Upper lobe of left lung (tissue), 4 donors: ENCODE measurements at regions not wholly inside any gene's neighbourhood (a gene's known extent, or its start where the extent isn't known, plus 50 kb on each side); places are given as distances from the start of the nearest gene placed in this dataset.

Experiments used
- EP300 ChIP-seq, 4 donors: sonication (generic); formaldehyde crosslinking; IDR thresholded peaks; one replicate each; pipeline ENCODE4 v1.5.1; 2017; ENCODE audit warnings: antibody characterized with exemption in 4 of 4, control low read depth in 2 of 4
- POLR2A ChIP-seq, 4 donors: fragments of 450-650 bp; IDR thresholded peaks; one replicate each; pipeline ENCODE4 v1.5.1; 2016 to 2017; ENCODE audit warnings: antibody characterized with exemption in 4 of 4, mild to moderate bottlenecking in 2 of 4
- TF ChIP-seq, protein P1 (sequence below), 6 experiments: fragments of 450-650 bp in 4 of 6; fragments of 200-600 bp in 2 of 6; sonication (generic) in 2 of 6; IDR thresholded peaks; one replicate each; pipeline ENCODE4 v1.5.1; 2016 to 2019; ENCODE audit warnings: antibody characterized with exemption in 6 of 6

DNA sequence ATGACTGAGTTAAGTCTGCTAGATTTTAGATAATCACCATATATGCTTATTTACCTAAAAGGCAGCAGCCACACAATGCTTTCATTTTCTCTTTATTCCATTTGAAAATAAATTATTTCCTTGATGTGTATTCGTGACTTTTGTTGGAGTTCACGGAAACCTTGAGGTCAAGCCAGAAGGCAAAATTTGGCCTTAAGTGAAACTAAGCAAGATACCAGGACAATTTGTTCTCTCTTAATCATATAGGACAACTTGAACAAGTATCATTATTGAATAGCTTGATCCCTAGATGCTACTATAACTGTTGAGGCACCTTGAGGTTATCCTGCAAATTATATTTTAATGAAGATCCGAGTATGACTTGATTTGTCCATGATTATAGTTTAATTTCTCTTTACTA lies 429.2 kb upstream of the DACH1 start:
- TF ChIP-seq, protein P1, sequence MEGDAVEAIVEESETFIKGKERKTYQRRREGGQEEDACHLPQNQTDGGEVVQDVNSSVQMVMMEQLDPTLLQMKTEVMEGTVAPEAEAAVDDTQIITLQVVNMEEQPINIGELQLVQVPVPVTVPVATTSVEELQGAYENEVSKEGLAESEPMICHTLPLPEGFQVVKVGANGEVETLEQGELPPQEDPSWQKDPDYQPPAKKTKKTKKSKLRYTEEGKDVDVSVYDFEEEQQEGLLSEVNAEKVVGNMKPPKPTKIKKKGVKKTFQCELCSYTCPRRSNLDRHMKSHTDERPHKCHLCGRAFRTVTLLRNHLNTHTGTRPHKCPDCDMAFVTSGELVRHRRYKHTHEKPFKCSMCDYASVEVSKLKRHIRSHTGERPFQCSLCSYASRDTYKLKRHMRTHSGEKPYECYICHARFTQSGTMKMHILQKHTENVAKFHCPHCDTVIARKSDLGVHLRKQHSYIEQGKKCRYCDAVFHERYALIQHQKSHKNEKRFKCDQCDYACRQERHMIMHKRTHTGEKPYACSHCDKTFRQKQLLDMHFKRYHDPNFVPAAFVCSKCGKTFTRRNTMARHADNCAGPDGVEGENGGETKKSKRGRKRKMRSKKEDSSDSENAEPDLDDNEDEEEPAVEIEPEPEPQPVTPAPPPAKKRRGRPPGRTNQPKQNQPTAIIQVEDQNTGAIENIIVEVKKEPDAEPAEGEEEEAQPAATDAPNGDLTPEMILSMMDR (IDR thresholded peaks at IDR 0.05) = no peak
- TF ChIP-seq POLR2A (IDR thresholded peaks at IDR 0.05) = no peak
- TF ChIP-seq EP300 (IDR thresholded peaks at IDR 0.05) = no peak
